ENCODE measurements at regions not wholly inside any gene's neighbourhood (a gene's known extent, or its start where the extent isn't known, plus 50 kb on each side); places are given as distances from the start of the nearest gene placed in this dataset.

- no peak for TF ChIP-seq ZBTB33 (IDR thresholded peaks at IDR 0.05)
- TF ChIP-seq JUND (IDR thresholded peaks at IDR 0.05): no peak
- TF ChIP-seq FOXA1 (IDR thresholded peaks at IDR 0.05): no peak
- TF ChIP-seq FOXA2 (IDR thresholded peaks at IDR 0.05): no peak
- TF ChIP-seq RAD21 (IDR thresholded peaks at IDR 0.05): no peak
- TF ChIP-seq MAX (IDR thresholded peaks at IDR 0.05): no peak
- no peak for TF ChIP-seq RXRA (IDR thresholded peaks at IDR 0.05)
Observed at GRCh38 chr12:65612440-65612839, 211.8 kb upstream of the HMGA2 start (continued).

GRCh38 chr12:65613692-65614091, 210.6 kb upstream of the HMGA2 start:
- H3K4me3 ChIP-seq (ENCODE audit: low read depth in 1 of 3, low read length in 3 of 3): no peak overlapping the region
- 59% methylated on average over 3 of the region's 3 CpGs for WGBS
- no peak for TF ChIP-seq FOXA1 (IDR thresholded peaks at IDR 0.05)
- TF ChIP-seq JUND (IDR thresholded peaks at IDR 0.05): no peak
- no peak for TF ChIP-seq MAX (IDR thresholded peaks at IDR 0.05)
- TF ChIP-seq RAD21 (IDR thresholded peaks at IDR 0.05): no peak
- TF ChIP-seq RXRA (IDR thresholded peaks at IDR 0.05): no peak
- no peak for TF ChIP-seq ZBTB33 (IDR thresholded peaks at IDR 0.05)
- no peak for TF ChIP-seq HNF4A (conservative IDR thresholded peaks at IDR 0.05)
- no peak for TF ChIP-seq GABPA (IDR thresholded peaks at IDR 0.05 in 1 of 2, conservative IDR thresholded peaks at IDR 0.05 in 1 of 2)
- no peak for TF ChIP-seq REST (IDR thresholded peaks at IDR 0.05)
- TF ChIP-seq NR2F2 (IDR thresholded peaks at IDR 0.05): no peak
- no peaks in the 10 kb centered on the region for H3K4me1 ChIP-seq (ENCODE audit: control insufficient read depth in 4 of 4, insufficient read depth in 4 of 4, low read length in 3 of 4)
- H3K27ac ChIP-seq (ENCODE audit: low read depth in 1 of 2, low read length in 2 of 2): no peak overlapping the region
- no peak overlapping the region for H3K9ac ChIP-seq (ENCODE audit: low read depth in 1 of 2, low read length in 2 of 2)
- no peaks in the 10 kb centered on the region for H3K36me3 ChIP-seq (ENCODE audit: control insufficient read depth in 4 of 4, insufficient read depth in 3 of 4, low read depth in 1 of 4, low read length in 3 of 4)
- DNase-seq (ENCODE audit: low spot score): no peak
- peaks cover 0 to 3% (median 1%) of the 10 kb centered on the region in 4 donors for H3K27me3 ChIP-seq (ENCODE audit: control insufficient read depth in 4 of 4, insufficient read depth in 4 of 4, low read length in 3 of 4)
- no peaks in the 10 kb centered on the region for H3K9me3 ChIP-seq (ENCODE audit: control insufficient read depth in 4 of 4, low read length in 3 of 4)

Data from liver (tissue), 7 donors.